Left lung (tissue), 4 donors: ENCODE measurements at regions not wholly inside any gene's neighbourhood (a gene's known extent, or its start where the extent isn't known, plus 50 kb on each side); places are given as distances from the start of the nearest gene placed in this dataset.
"Not testable (repeated sequence)": the region's sequence is repeated elsewhere in the genome, so short reads cannot be mapped to it uniquely, and the experiment has no call there.

Source experiments
- ATAC-seq: fragments of 200-7000 bp; cut with Tn5 transposase; one replicate; pipeline ENCODE4 v1.9.1; 2020; ENCODE audit warnings: moderate library complexity
- DNase-seq, 4 donors: peaks; one replicate each; pipeline ENCODE4 v3.0.0-alpha.2; 2013 to 2020
- H3K27ac ChIP-seq, 2 donors: fragments of 200-600 bp; sonication (generic) in 1 of 2; one replicate each; pipeline versions ENCODE4 v1.5.0 to v1.8.0; 2020 to 2021
- H3K27me3 ChIP-seq, 2 donors: fragments of 200-600 bp; sonication (generic) in 1 of 2; one replicate each; pipeline versions ENCODE4 v1.5.0 to v1.8.0; 2020 to 2021
- H3K36me3 ChIP-seq, 2 donors: fragments of 200-600 bp; sonication (generic) in 1 of 2; one replicate each; pipeline versions ENCODE4 v1.5.0 to v1.8.0; 2020 to 2021
- H3K4me1 ChIP-seq, 2 donors: fragments of 200-600 bp; one replicate each; pipeline ENCODE4 v1.8.0; 2021
- H3K4me3 ChIP-seq, 2 donors: fragments of 200-600 bp; sonication (generic) in 1 of 2; one replicate each; pipeline versions ENCODE4 v1.5.0 to v1.8.0; 2020 to 2021; ENCODE audit warnings: mild to moderate bottlenecking in 1 of 2
- H3K9me3 ChIP-seq, 2 donors: fragments of 200-600 bp; sonication (generic) in 1 of 2; one replicate each; pipeline versions ENCODE4 v1.5.0 to v1.8.0; 2020 to 2021
- intact Hi-C, 2 donors: fragments of 100-400 bp; cut with DNase I; formaldehyde crosslinking; loops; one replicate each; pipeline versions ENCODE4 v1.11.2 to v1.14.2; 2022
- TF ChIP-seq, protein P1 (sequence below), 2 donors: fragments of 200-600 bp; sonication (generic) in 1 of 2; IDR thresholded peaks; one replicate each; pipeline versions ENCODE4 v1.5.0 to v1.8.0; 2021; ENCODE audit warnings: antibody characterized with exemption in 2 of 2
- donor health status: DM: no; HTN: yes; CAD: no.
- donor health status: DM: no; HTN: no; CAD: no.

DNA sequence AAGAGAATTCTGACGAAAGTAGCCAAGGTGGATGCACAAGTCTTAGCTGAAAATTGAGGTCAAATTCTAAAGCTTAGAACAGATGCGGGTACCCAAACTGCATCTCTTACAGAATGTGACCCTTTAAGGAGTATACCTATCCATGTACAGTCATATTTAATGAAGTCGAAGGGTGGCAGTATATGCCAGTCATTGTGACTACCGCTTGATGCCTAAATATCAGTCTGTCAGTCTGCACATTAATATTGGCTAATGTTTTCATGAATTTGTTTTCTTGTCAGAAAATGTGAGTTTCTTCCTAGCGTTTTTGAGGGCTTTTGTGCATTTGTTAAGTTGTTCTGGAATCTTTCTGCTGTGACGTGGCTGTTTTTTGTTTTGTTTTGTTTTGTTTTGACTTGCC is 264.5 kb upstream of the ELAVL2 start:
- no peaks in the 10 kb centered on the region for H3K4me1 ChIP-seq

DNA sequence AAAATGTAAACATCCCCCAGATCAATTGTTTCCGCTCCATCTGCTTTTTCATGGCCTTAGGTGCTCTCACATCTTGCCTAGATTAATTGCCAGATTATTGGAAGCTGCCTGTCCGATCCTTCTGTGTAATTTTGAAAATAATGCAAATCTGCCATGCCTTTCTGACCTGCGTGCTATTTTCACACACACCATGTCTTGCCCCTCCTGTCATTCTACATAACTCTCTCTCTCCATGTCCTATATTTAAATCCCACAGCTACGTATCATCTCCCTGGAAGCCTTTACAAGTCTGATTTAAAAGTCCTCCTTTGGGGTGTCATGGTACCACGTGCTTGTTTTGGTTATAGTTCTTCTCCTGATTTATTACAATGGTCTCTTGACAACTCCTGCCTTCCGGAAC is 247.6 kb upstream of the ELAVL2 start:
- Histone ChIP-seq H3K4me1 (no peaks in the 10 kb centered on the region), H3K27ac (no peak overlapping the region), H3K27me3 (no peaks in the 10 kb centered on the region), H3K9me3 (peaks cover 0 to 2% of the 10 kb centered on the region in 2 donors), H3K36me3 (no peaks in the 10 kb centered on the region), H3K4me3 (no peak overlapping the region)
- no peak for ATAC-seq
- intact Hi-C loops, result no loop called here
- no peak for DNase-seq
- TF ChIP-seq, protein P1, sequence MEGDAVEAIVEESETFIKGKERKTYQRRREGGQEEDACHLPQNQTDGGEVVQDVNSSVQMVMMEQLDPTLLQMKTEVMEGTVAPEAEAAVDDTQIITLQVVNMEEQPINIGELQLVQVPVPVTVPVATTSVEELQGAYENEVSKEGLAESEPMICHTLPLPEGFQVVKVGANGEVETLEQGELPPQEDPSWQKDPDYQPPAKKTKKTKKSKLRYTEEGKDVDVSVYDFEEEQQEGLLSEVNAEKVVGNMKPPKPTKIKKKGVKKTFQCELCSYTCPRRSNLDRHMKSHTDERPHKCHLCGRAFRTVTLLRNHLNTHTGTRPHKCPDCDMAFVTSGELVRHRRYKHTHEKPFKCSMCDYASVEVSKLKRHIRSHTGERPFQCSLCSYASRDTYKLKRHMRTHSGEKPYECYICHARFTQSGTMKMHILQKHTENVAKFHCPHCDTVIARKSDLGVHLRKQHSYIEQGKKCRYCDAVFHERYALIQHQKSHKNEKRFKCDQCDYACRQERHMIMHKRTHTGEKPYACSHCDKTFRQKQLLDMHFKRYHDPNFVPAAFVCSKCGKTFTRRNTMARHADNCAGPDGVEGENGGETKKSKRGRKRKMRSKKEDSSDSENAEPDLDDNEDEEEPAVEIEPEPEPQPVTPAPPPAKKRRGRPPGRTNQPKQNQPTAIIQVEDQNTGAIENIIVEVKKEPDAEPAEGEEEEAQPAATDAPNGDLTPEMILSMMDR (IDR thresholded peaks at IDR 0.05), result no peak

More for the DNA sequence above, 264.5 kb upstream of the ELAVL2 start:
- intact Hi-C loops, result no loop called here
- no peaks in the 10 kb centered on the region for H3K27me3 ChIP-seq
- TF ChIP-seq, protein P1 (IDR thresholded peaks at IDR 0.05), result no peak
- no peak overlapping the region for H3K27ac ChIP-seq
- ATAC-seq (no peak), DNase-seq (no peak)
- no peak overlapping the region for H3K4me3 ChIP-seq
- H3K9me3 ChIP-seq, result peaks cover 0 to 23% of the 10 kb centered on the region in 2 donors
- no peaks in the 10 kb centered on the region for H3K36me3 ChIP-seq

DNA sequence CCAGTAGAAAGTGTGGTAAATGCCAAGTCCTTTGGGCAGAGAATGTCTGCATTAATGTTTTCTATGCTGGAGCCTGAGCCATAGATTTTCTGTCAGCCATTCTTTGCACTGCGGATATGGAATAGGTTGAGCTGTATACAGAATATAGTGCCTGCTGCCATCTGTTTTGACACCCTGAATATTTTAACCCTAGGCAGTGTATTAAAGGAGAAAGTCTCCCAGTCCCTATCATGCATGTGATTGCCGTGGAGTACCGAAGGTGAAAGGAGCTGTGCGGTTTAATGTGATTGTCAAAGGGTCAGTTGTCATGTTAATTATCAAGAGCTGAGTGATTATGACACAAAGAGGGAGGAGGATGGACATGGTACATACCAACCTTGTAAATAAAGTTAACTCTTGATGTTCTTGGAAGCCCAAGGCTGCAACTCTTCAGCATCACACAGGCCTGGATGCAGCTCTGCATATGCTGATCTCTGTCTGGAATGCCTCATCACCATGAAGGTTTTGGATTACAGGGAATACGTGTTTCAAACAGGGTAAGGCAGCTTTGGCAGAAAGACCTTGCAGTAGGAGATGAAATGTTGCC is 247.1 kb upstream of the ELAVL2 start:
- peaks cover 0 to 2% of the 10 kb centered on the region in 2 donors for H3K9me3 ChIP-seq
- H3K4me1 ChIP-seq, result no peaks in the 10 kb centered on the region
- TF ChIP-seq, protein P1 (IDR thresholded peaks at IDR 0.05), result no peak
- no peaks in the 10 kb centered on the region for H3K27me3 ChIP-seq
- DNase-seq, result no peak
- H3K36me3 ChIP-seq, result no peaks in the 10 kb centered on the region
- no peak overlapping the region for H3K4me3 ChIP-seq
- ATAC-seq, result no peak
- intact Hi-C loops, result no loop called here
- H3K27ac ChIP-seq, result no peak overlapping the region

DNA sequence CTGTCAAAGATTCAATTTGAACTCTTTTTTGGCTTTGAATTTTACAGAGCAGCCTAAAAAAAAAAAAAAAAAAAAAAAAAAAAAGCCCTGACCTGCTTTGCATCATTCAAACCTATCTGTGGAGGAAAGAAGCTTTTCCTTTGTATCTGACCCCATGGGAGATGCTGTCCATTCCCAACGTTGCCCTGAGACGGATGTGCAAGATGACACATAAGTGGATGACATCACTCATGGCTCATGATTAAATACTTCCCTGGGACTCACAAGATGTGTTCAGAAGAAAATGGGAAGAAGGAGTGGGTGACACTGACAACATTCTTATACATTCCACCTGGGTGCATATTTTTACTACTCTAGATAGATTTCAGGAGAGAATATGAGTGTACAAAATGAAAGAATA is 245.7 kb upstream of the ELAVL2 start:
- Histone ChIP-seq H3K27me3 (no peaks in the 10 kb centered on the region), H3K27ac (no peak overlapping the region), H3K4me3 (no peak overlapping the region), H3K36me3 (no peaks in the 10 kb centered on the region), H3K4me1 (no peaks in the 10 kb centered on the region), H3K9me3 (peaks cover 0 to 2% of the 10 kb centered on the region in 2 donors)
- TF ChIP-seq, protein P1 (IDR thresholded peaks at IDR 0.05), result no peak
- DNase-seq (no peak), ATAC-seq (no peak)
- intact Hi-C loops, result no loop called here

DNA sequence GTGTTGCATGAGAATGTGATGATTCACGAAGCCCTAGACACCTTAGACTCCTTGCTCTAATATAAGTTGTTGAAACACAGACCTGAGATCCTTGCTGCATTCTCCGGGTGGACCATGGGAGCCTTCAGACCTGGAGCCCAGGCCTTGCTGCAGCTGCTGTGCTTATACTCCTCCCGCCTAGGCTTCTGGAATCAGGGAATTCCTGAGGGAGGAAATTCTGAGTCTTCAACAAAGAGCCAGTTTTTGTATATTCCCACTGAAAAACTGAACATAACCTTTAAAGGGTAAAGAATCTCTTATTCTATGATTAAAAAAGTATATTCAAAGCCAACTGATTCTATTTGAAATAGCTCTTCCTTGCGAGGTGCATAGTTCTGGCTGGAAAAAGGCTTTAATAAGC is 245.1 kb upstream of the ELAVL2 start:
- Histone ChIP-seq H3K4me3 (no peak overlapping the region), H3K27ac (no peak overlapping the region), H3K36me3 (no peaks in the 10 kb centered on the region), H3K9me3 (peaks cover 0 to 2% of the 10 kb centered on the region in 2 donors), H3K4me1 (no peaks in the 10 kb centered on the region), H3K27me3 (no peaks in the 10 kb centered on the region)
- ATAC-seq, result no peak
- intact Hi-C loops, result no loop called here
- TF ChIP-seq, protein P1 (IDR thresholded peaks at IDR 0.05), result no peak
- DNase-seq, result no peak

DNA sequence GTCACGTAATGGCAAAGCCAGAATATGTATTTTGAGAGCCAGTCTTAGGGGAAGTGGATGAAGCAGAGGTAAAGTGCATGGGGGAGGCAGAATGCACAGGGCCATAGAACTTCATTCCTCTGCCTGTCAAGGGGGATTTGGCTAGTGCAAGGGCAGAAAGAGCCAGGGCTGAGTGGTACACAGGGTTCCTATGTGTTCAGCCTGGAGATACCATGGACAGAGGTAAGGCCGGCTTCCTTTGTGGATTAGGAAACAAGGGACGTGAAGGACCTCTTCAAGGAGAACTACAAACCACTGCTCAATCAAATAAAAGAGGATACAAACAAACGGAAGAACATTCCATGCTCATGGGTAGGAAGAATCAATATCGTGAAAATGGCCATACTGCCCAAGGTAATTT is 241.1 kb upstream of the ELAVL2 start:
- H3K4me3 ChIP-seq, H3K9me3 ChIP-seq, H3K27ac ChIP-seq, ATAC-seq, H3K36me3 ChIP-seq, intact Hi-C loops, H3K27me3 ChIP-seq, DNase-seq, H3K4me1 ChIP-seq: not testable (repeated sequence)
